Hepatocyte (in vitro differentiated cells): ENCODE measurements at regions not wholly inside any gene's neighbourhood (a gene's known extent, or its start where the extent isn't known, plus 50 kb on each side); places are given as distances from the start of the nearest gene placed in this dataset.
A peak's percentile ranks its signal among the peaks of the same experiment; 100 is the strongest.

ENCODE experiments used
- DNase-seq: peaks from one replicate; pipeline ENCODE4 v3.0.0-alpha.2; 2016; ENCODE audit warnings: low spot score
- H2AFZ ChIP-seq: fragments of 200-600 bp; sonication (generic); 2 replicates; pipeline ENCODE4 v1.6.0; 2016; ENCODE audit warnings: antibody characterized with exemption, mild to moderate bottlenecking
- H3K27ac ChIP-seq: fragments of 200-600 bp; sonication (generic); 2 replicates; pipeline ENCODE4 v1.5.1; 2016; ENCODE audit warnings: mild to moderate bottlenecking
- H3K27me3 ChIP-seq: fragments of 200-600 bp; sonication (generic); 2 replicates; pipeline ENCODE4 v1.6.1; 2016
- H3K36me3 ChIP-seq: fragments of 200-600 bp; sonication (generic); replicated peaks from 2 replicates; pipeline ENCODE4 v1.5.1; 2016; ENCODE audit warnings: low read depth; ENCODE audit not compliant: insufficient read depth
- H3K4me1 ChIP-seq: fragments of 200-600 bp; sonication (generic); 2 replicates; pipeline ENCODE4 v1.5.1; 2016; ENCODE audit warnings: mild to moderate bottlenecking, moderate library complexity; ENCODE audit not compliant: insufficient read depth
- H3K4me2 ChIP-seq: fragments of 200-600 bp; sonication (generic); 2 replicates; pipeline ENCODE4 v1.6.0; 2016
- H3K4me3 ChIP-seq: fragments of 200-600 bp; sonication (generic); 2 replicates; pipeline ENCODE4 v1.5.1; 2016; ENCODE audit warnings: mild to moderate bottlenecking
- H3K79me2 ChIP-seq: fragments of 200-600 bp; sonication (generic); 2 replicates; pipeline ENCODE4 v1.6.0; 2017; ENCODE audit warnings: mild to moderate bottlenecking
- H3K9me2 ChIP-seq: fragments of 200-600 bp; sonication (generic); replicated peaks from 2 replicates; pipeline ENCODE4 v1.6.0; 2017; ENCODE audit warnings: mild to moderate bottlenecking; ENCODE audit not compliant: insufficient read depth
- H3K9me3 ChIP-seq: fragments of 200-600 bp; sonication (generic); 2 replicates; pipeline ENCODE4 v1.5.1; 2016; ENCODE audit warnings: low read depth, mild to moderate bottlenecking
- H4K20me1 ChIP-seq: fragments of 200-600 bp; sonication (generic); 2 replicates; pipeline ENCODE4 v1.6.0; 2016; ENCODE audit warnings: mild to moderate bottlenecking; ENCODE audit not compliant: insufficient read depth, poor library complexity, severe bottlenecking
- CTCF ChIP-seq: fragments of 200-600 bp; sonication (generic); IDR thresholded peaks from 2 replicates; pipeline ENCODE4 v1.5.1; 2016; ENCODE audit warnings: antibody characterized with exemption, mild to moderate bottlenecking; ENCODE audit not compliant: poor library complexity
- EZH2 ChIP-seq: fragments of 200-600 bp; sonication (generic); IDR thresholded peaks from 2 replicates; pipeline ENCODE4 v1.6.1; 2016; ENCODE audit warnings: antibody characterized with exemption, mild to moderate bottlenecking, borderline replicate concordance
- EZH2phosphoT487 ChIP-seq: fragments of 200-600 bp; sonication (generic); IDR thresholded peaks from one replicate; pipeline ENCODE4 v1.6.1; 2018; ENCODE audit warnings: antibody characterized with exemption, mild to moderate bottlenecking, low read depth, moderate library complexity; ENCODE audit not compliant: unreplicated experiment, severe bottlenecking
- WGBS: methylation state at CpG from one replicate; pipeline ENCODE4 v1.1.6; 2016; ENCODE audit warnings: low lambda C conversion rate; ENCODE audit errors: missing lambda C conversion rate; 5-methylcytosine and 5-hydroxymethylcytosine counted together

DNA sequence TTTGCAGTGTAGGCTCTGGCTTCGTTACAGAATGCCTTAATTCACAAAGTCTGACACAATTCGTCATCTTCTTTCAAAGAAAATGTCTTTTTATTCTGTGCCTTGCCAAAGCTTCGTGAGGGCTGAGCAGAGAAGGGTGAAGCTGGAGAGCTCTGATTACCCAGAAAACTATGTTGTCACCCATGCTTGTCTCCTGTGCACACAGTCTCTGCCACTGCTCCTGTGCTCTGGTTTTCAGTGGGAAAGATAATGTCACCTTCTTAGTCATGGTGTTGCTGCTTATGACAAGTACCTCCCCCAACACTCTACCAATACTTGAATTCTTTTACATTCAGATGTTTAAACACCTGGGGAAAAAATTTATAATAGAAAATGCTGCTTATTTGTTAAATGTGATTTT lies 509.2 kb upstream of the GRM7 start:
- TF ChIP-seq EZH2phosphoT487 (no peak), CTCF (no peak), EZH2 (no peak)
- WGBS: 57% methylated on average over 3 of the region's 3 CpGs
- no peaks in the 10 kb centered on the region for H4K20me1 ChIP-seq
- H3K9me3 ChIP-seq: no peaks in the 10 kb centered on the region
- no peak for DNase-seq
- no peak overlapping the region for H2AFZ ChIP-seq
- no peaks in the 10 kb centered on the region for H3K27me3 ChIP-seq
- H3K36me3 ChIP-seq: no peaks in the 10 kb centered on the region
- H3K9me2 ChIP-seq: no peaks in the 10 kb centered on the region
- H3K27ac ChIP-seq: no peak overlapping the region
- H3K4me2 ChIP-seq: peak overlapping the region; percentile 18
- no peak overlapping the region for H3K4me3 ChIP-seq
- H3K79me2 ChIP-seq: no peaks in the 10 kb centered on the region
- no peaks in the 10 kb centered on the region for H3K4me1 ChIP-seq

DNA sequence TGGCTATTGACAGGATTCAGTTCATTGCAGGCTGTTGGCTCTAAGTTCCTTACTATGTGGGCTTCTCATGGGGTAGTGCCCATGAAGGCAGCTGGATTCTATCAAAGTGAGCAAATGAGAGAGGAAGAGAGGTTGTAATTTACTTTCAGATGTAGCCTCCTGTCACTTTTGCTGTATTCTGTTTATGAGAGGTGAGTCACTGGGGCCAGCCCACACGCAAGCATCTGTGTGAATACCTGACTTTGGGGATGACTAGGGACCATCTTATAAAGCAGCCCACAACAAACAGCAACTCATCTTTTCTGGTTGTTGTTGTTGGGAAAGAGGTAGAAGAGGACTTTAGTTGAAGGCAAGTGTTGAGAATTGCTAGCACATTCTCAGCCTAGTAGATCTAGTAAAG lies 506.3 kb upstream of the GRM7 start:
- Histone ChIP-seq H3K4me1 (no peaks in the 10 kb centered on the region), H3K79me2 (no peaks in the 10 kb centered on the region), H3K27ac (no peak overlapping the region), H3K4me2 (no peak overlapping the region), H4K20me1 (no peaks in the 10 kb centered on the region), H3K4me3 (no peak overlapping the region), H2AFZ (no peak overlapping the region), H3K9me3 (no peaks in the 10 kb centered on the region), H3K9me2 (no peaks in the 10 kb centered on the region), H3K36me3 (no peaks in the 10 kb centered on the region), H3K27me3 (no peaks in the 10 kb centered on the region)
- TF ChIP-seq EZH2phosphoT487: no peak
- WGBS: 73% methylated on average over 1 of the region's 1 CpG
- DNase-seq: no peak

DNA sequence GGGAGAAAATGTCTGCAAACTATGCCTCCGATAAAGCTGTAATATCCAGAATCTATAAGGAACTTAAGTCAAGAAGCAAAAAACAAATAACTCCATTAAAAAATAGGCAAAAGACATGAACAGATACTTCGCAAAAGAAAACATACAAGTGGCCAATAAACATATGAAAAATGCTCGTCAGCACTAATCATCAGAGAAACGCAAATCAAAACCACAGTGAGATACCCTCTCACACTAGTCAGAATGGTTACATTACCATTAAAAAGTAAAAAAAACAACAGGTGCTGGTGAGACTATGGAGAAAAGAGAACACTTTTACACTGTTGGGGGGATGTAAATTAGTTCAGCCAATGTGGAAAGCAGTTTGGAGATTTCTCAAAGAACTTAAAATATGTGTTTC lies 498.5 kb upstream of the GRM7 start:
- H3K9me2 ChIP-seq: no peaks in the 10 kb centered on the region
- WGBS: 94% methylated on average over 4 of the region's 4 CpGs
- DNase-seq: no peak
- H2AFZ ChIP-seq: no peak overlapping the region
- H3K4me1 ChIP-seq: no peaks in the 10 kb centered on the region
- H3K4me2 ChIP-seq: no peak overlapping the region
- peaks cover 3% of the 10 kb centered on the region for H3K36me3 ChIP-seq
- no peaks in the 10 kb centered on the region for H3K27me3 ChIP-seq
- H3K79me2 ChIP-seq: no peaks in the 10 kb centered on the region
- H3K9me3 ChIP-seq: no peaks in the 10 kb centered on the region
- H3K27ac ChIP-seq: no peak overlapping the region
- H3K4me3 ChIP-seq: no peak overlapping the region
- TF ChIP-seq CTCF (no peak), EZH2phosphoT487 (no peak), EZH2 (no peak)
- H4K20me1 ChIP-seq: no peaks in the 10 kb centered on the region

- Histone ChIP-seq H3K36me3 (peaks cover 3% of the 10 kb centered on the region), H3K4me1 (no peaks in the 10 kb centered on the region), H3K4me3 (no peak overlapping the region), H3K4me2 (no peak overlapping the region), H3K9me3 (no peaks in the 10 kb centered on the region), H2AFZ (no peak overlapping the region), H3K9me2 (no peaks in the 10 kb centered on the region), H3K79me2 (no peaks in the 10 kb centered on the region), H3K27ac (no peak overlapping the region), H4K20me1 (no peaks in the 10 kb centered on the region), H3K27me3 (no peaks in the 10 kb centered on the region)
- WGBS: 19% methylated on average over 2 of the region's 2 CpGs
- no peak for TF ChIP-seq EZH2
- no peak for TF ChIP-seq EZH2phosphoT487
- no peak for TF ChIP-seq CTCF
- DNase-seq: no peak
Observed at GRCh38 chr3:6367171-6367570, 493.7 kb upstream of the GRM7 start.
